ENCODE measurements at regions not wholly inside any gene's neighbourhood (a gene's known extent, or its start where the extent isn't known, plus 50 kb on each side); places are given as distances from the start of the nearest gene placed in this dataset.

DNA sequence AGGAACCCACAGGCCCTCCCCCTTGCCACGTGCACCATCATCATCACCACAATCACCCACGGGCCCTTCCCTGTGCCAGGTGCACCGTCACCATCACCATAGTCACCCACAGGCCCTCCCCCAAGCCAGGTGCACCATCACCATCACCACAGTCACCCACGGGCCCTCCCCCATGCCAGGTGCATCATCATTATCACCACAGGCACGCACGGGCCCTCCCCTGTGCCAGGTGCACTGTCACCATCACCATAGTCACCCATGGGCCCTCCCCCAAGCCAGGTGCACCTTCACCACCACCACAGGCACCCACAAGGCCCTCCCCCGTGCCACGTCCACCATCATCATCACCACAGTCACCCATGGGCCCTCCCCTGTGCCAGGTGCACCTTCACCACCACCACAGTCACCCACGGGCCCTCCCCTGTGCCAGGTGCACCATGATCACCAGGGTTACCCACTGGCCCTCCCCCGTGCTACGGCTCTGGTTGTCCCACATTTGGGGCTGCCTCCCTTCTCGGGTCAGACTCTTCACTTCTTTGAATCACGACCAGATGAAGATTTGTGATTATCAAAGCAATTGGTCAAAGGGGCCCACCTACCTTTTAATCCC lies 69.1 kb upstream of the OLFM1 start:
- H4K20me1 ChIP-seq (ENCODE audit: control insufficient read depth, insufficient read depth, insufficient read length), result no peaks in the 10 kb centered on the region
- H4K8ac ChIP-seq (replicated peaks; ENCODE audit: insufficient read length, low read depth, low read length), result no peak overlapping the region
- Mint-ChIP-seq H3K36me3 (ENCODE audit: insufficient read depth in 1 of 3, low read depth in 3 of 3) (no peaks in the 10 kb centered on the region), H3K27me3 (ENCODE audit: low read depth) (peaks cover 4% of the 10 kb centered on the region), H3K4me1 (peaks cover 7% of the 10 kb centered on the region in 2 experiments), H3K9me3 (no peaks in the 10 kb centered on the region; a peak in 1 of 5 replicates), H3K4me3 (no peak overlapping the region), H3K27ac (no peak overlapping the region)
- H3K4me2 ChIP-seq (ENCODE audit: insufficient read depth, insufficient read length, low read length), result no peak overlapping the region
- no peak overlapping the region for H3K18ac ChIP-seq (ENCODE audit: insufficient read length, low read depth, low read length)
- H3K9me3 ChIP-seq (ENCODE audit: control insufficient read depth, low read depth, low read length), result no peaks in the 10 kb centered on the region
- no peak overlapping the region for H3T11ph ChIP-seq (ENCODE audit: low read length)
- H2BK12ac ChIP-seq (ENCODE audit: insufficient read length, low read depth, low read length), result no peak overlapping the region
- TF ChIP-seq, protein P1, sequence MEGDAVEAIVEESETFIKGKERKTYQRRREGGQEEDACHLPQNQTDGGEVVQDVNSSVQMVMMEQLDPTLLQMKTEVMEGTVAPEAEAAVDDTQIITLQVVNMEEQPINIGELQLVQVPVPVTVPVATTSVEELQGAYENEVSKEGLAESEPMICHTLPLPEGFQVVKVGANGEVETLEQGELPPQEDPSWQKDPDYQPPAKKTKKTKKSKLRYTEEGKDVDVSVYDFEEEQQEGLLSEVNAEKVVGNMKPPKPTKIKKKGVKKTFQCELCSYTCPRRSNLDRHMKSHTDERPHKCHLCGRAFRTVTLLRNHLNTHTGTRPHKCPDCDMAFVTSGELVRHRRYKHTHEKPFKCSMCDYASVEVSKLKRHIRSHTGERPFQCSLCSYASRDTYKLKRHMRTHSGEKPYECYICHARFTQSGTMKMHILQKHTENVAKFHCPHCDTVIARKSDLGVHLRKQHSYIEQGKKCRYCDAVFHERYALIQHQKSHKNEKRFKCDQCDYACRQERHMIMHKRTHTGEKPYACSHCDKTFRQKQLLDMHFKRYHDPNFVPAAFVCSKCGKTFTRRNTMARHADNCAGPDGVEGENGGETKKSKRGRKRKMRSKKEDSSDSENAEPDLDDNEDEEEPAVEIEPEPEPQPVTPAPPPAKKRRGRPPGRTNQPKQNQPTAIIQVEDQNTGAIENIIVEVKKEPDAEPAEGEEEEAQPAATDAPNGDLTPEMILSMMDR (conservative IDR thresholded peaks at IDR 0.05), result no peak
- H3K79me1 ChIP-seq (ENCODE audit: insufficient read depth, low read depth, low read length, poor library complexity, severe bottlenecking), result no peaks in the 10 kb centered on the region
- H3K4ac ChIP-seq (ENCODE audit: low read depth, low read length), result no peak overlapping the region
- no peak overlapping the region for H2BK15ac ChIP-seq (ENCODE audit: low read depth, low read length)
- H3K23me2 ChIP-seq (ENCODE audit: insufficient read length, low read depth, low read length, poor library complexity, severe bottlenecking), result no peaks in the 10 kb centered on the region
- H3K14ac ChIP-seq (ENCODE audit: insufficient read depth, low read length), result no peak overlapping the region; the same call in 1 of the 2 replicates
- H3K27ac ChIP-seq (ENCODE audit: insufficient read length, low read depth, low read length), result no peak overlapping the region
- no peak overlapping the region for H2AFZ ChIP-seq (ENCODE audit: low read length)
- no peak overlapping the region for H2BK20ac ChIP-seq (ENCODE audit: low read depth, low read length, poor library complexity, severe bottlenecking)
- H3K4me1 ChIP-seq (ENCODE audit: insufficient read depth, low read length), result no peaks in the 10 kb centered on the region
- no peak overlapping the region for H3K56ac ChIP-seq (ENCODE audit: insufficient read length, low read depth, low read length)
- no peaks in the 10 kb centered on the region for H3K79me2 ChIP-seq (ENCODE audit: insufficient read depth, low read length)
- H2BK120ac ChIP-seq (ENCODE audit: low read depth, low read length, poor library complexity, severe bottlenecking), result no peak overlapping the region
- no peak overlapping the region for H3K23ac ChIP-seq (ENCODE audit: insufficient read length, low read depth, low read length)
- no peak overlapping the region for H2AK5ac ChIP-seq (ENCODE audit: insufficient read length, low read length)
- H4K91ac ChIP-seq (ENCODE audit: insufficient read length, low read depth, low read length), result no peak overlapping the region
- no peak overlapping the region for H4K5ac ChIP-seq (ENCODE audit: insufficient read length, low read depth, low read length)
- no peak for DNase-seq
- no peaks in the 10 kb centered on the region for H3K27me3 ChIP-seq (ENCODE audit: insufficient read depth, low read length)
- no peak overlapping the region for H3K9ac ChIP-seq (ENCODE audit: extremely low read depth, insufficient read length, low read length)
- no CpG with 5 or more reads among the region's 13 CpGs for WGBS (ENCODE audit: extremely low coverage, insufficient read length, low lambda C conversion rate)
- H2BK5ac ChIP-seq (ENCODE audit: insufficient read length, low read length), result no peak overlapping the region

Data from H9 (cell line).